ENCODE measurements at regions not wholly inside any gene's neighbourhood (a gene's known extent, or its start where the extent isn't known, plus 50 kb on each side); places are given as distances from the start of the nearest gene placed in this dataset.

GRCh38 chr2:216257089-216257488, 115.2 kb downstream of the MARCHF4 start:
- no peaks in the 10 kb centered on the region for H3K9me3 ChIP-seq
- H3K4me1 ChIP-seq = no peaks in the 10 kb centered on the region
- 42% methylated on average over 2 of the region's 3 CpGs; no CpG with 5 or more reads in 1 of the 2 donors for WGBS, 2 donors (ENCODE audit: low coverage in 1 of 2)
- TF ChIP-seq CTCF (IDR thresholded peaks at IDR 0.05) (no peak), POLR2AphosphoS5 (IDR thresholded peaks at IDR 0.05) (no peak), EP300 (IDR thresholded peaks at IDR 0.05) (no peak), POLR2A (IDR thresholded peaks at IDR 0.05) (no peak)
- H3K27me3 ChIP-seq = peaks cover 7% of the 10 kb centered on the region
- H3K4me3 ChIP-seq = no peak overlapping the region
- H3K27ac ChIP-seq = no peak overlapping the region
- H3K36me3 ChIP-seq = no peaks in the 10 kb centered on the region
- ATAC-seq = no peak
